ENCODE measurements at regions not wholly inside any gene's neighbourhood (a gene's known extent, or its start where the extent isn't known, plus 50 kb on each side); places are given as distances from the start of the nearest gene placed in this dataset.

DNA sequence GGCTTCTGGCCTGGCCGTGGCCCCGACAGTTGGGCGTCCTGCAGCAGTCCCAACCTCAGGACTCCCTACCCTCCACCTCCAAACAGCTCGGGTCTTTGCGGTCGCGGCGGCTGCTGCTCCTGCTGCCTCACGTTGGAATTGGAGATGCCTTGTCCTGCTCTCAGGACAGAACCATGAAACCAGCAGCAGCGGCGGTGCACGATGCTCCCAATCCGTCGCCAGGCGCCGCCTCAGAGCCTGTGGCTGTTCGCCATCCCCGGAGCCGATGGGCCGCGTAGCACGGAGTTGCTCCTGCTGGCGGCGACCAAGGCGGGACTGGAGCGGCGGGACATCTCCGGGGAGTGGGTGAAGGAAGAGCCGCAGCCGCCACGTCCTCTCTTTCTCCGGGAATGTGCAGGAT is 1965.9 kb downstream of the TP53TG3F start:
- no peaks in the 10 kb centered on the region for H4K20me1 ChIP-seq (ENCODE audit: control insufficient read depth, insufficient read depth, low read depth, low read length)
- no peaks in the 10 kb centered on the region for H3K27me3 ChIP-seq (ENCODE audit: control insufficient read depth, low read length)
- no peaks in the 10 kb centered on the region for H3F3A ChIP-seq (ENCODE audit: control insufficient read depth, insufficient read depth)
- H3K9me2 ChIP-seq (replicated peaks; ENCODE audit: control insufficient read depth, low read length): no peaks in the 10 kb centered on the region
- H3K4me1 ChIP-seq (ENCODE audit: control insufficient read depth, low read length): no peaks in the 10 kb centered on the region
- no peak overlapping the region for H3K27ac ChIP-seq (ENCODE audit: low read depth, low read length)
- TF ChIP-seq, protein P1, sequence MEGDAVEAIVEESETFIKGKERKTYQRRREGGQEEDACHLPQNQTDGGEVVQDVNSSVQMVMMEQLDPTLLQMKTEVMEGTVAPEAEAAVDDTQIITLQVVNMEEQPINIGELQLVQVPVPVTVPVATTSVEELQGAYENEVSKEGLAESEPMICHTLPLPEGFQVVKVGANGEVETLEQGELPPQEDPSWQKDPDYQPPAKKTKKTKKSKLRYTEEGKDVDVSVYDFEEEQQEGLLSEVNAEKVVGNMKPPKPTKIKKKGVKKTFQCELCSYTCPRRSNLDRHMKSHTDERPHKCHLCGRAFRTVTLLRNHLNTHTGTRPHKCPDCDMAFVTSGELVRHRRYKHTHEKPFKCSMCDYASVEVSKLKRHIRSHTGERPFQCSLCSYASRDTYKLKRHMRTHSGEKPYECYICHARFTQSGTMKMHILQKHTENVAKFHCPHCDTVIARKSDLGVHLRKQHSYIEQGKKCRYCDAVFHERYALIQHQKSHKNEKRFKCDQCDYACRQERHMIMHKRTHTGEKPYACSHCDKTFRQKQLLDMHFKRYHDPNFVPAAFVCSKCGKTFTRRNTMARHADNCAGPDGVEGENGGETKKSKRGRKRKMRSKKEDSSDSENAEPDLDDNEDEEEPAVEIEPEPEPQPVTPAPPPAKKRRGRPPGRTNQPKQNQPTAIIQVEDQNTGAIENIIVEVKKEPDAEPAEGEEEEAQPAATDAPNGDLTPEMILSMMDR (IDR thresholded peaks at IDR 0.05; ENCODE audit: low read depth, low read length, poor library complexity, severe bottlenecking): no peak
- TF ChIP-seq EZH2phosphoT487 (IDR thresholded peaks at IDR 0.05; ENCODE audit: borderline replicate concordance, low read length): no peak
- H3K9me3 ChIP-seq (ENCODE audit: control insufficient read depth, insufficient read depth, low read length): no peaks in the 10 kb centered on the region; the same call in 1 of the 2 replicates
- H3K4me2 ChIP-seq (ENCODE audit: low read length): no peak overlapping the region
- H3K79me2 ChIP-seq (ENCODE audit: control insufficient read depth, low read length): no peaks in the 10 kb centered on the region
- no peak overlapping the region for H3K4me3 ChIP-seq (ENCODE audit: low read length)
- H3K36me3 ChIP-seq (ENCODE audit: control insufficient read depth, low read length): no peaks in the 10 kb centered on the region

DNA sequence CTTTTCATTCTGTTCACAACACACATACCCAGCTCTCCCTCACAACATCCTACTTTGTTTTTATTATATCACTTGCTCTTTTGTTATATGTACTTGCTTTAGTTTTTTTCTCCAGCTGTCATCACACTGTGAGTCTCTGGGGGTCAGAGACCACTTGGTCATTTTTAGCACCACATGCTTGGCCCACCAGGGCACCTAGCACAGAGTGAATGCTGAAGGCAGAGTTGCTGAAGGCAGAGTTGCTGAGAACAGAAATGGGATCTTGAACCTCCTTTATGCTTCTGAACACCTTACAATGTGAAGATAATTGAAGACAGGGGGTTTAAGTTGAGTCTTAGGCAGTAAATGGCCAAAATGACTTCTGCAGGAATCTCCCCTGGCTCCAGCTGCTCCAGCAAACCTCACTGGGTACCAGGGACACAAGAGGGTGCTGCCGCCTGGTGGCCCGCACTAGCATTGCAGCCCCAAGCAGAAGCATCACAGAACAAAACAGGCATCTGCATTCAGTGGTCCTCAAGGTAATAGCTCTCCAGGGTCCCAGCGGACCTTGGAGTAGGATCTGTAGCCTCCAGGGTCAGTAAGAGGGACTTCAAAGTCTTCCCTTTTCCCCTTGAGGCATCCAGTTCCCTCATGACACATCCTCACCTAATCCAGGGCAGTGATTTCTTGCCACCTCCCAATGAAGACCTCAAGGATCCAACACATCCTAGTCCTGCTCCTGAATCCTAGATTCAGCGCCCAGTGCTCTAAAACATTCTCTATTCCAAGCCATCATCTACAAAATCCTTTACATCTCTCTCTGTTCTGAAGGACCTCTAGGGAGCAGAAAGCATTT is 1972.6 kb downstream of the TP53TG3F start:
- Histone ChIP-seq H3K27me3 (ENCODE audit: control insufficient read depth, low read length) (no peaks in the 10 kb centered on the region), H3K4me1 (ENCODE audit: control insufficient read depth, low read length) (no peaks in the 10 kb centered on the region), H3K4me3 (ENCODE audit: low read length) (no peak overlapping the region), H3F3A (ENCODE audit: control insufficient read depth, insufficient read depth) (no peaks in the 10 kb centered on the region), H3K36me3 (ENCODE audit: control insufficient read depth, low read length) (no peaks in the 10 kb centered on the region), H3K79me2 (ENCODE audit: control insufficient read depth, low read length) (no peaks in the 10 kb centered on the region), H3K9me3 (ENCODE audit: control insufficient read depth, insufficient read depth, low read length) (no peaks in the 10 kb centered on the region), H3K9me2 (replicated peaks; ENCODE audit: control insufficient read depth, low read length) (no peaks in the 10 kb centered on the region), H3K27ac (ENCODE audit: low read depth, low read length) (no peak overlapping the region), H4K20me1 (ENCODE audit: control insufficient read depth, insufficient read depth, low read depth, low read length) (no peaks in the 10 kb centered on the region), H3K4me2 (ENCODE audit: low read length) (no peak overlapping the region)
- no peak for TF ChIP-seq EZH2phosphoT487 (IDR thresholded peaks at IDR 0.05; ENCODE audit: borderline replicate concordance, low read length)
- TF ChIP-seq, protein P1 (IDR thresholded peaks at IDR 0.05; ENCODE audit: low read depth, low read length, poor library complexity, severe bottlenecking): peak; percentile 84

DNA sequence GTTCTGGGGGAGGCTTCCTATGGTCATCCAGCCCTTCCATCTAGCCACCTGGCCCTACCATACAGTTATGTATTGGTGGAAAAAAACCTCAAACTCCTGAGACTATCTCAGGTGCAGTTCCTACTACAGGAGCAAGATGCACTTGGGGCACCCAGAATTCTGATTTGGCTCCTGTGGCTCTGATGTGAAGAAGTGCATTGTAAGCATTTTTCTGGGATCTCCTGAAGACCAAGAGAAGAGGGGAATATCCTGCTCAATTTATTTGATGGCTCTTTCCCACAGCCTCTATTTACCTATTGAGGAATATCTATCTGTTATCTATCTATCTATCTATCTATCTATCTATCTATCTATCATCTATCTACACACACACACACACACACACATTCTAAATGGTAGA is 1981.5 kb downstream of the TP53TG3F start:
- H4K20me1 ChIP-seq (ENCODE audit: control insufficient read depth, insufficient read depth, low read depth, low read length): no peaks in the 10 kb centered on the region
- no peak overlapping the region for H3K4me2 ChIP-seq (ENCODE audit: low read length)
- no peak overlapping the region for H3K4me3 ChIP-seq (ENCODE audit: low read length)
- TF ChIP-seq, protein P1 (IDR thresholded peaks at IDR 0.05; ENCODE audit: low read depth, low read length, poor library complexity, severe bottlenecking): no peak
- TF ChIP-seq EZH2phosphoT487 (IDR thresholded peaks at IDR 0.05; ENCODE audit: borderline replicate concordance, low read length): no peak
- H3K4me1 ChIP-seq (ENCODE audit: control insufficient read depth, low read length): no peaks in the 10 kb centered on the region
- H3F3A ChIP-seq (ENCODE audit: control insufficient read depth, insufficient read depth): no peaks in the 10 kb centered on the region
- no peaks in the 10 kb centered on the region for H3K79me2 ChIP-seq (ENCODE audit: control insufficient read depth, low read length)
- no peaks in the 10 kb centered on the region for H3K27me3 ChIP-seq (ENCODE audit: control insufficient read depth, low read length)
- H3K9me3 ChIP-seq (ENCODE audit: control insufficient read depth, insufficient read depth, low read length): peaks cover 3% of the 10 kb centered on the region; the same call in 1 of the 2 replicates
- H3K9me2 ChIP-seq (replicated peaks; ENCODE audit: control insufficient read depth, low read length): no peaks in the 10 kb centered on the region
- H3K27ac ChIP-seq (ENCODE audit: low read depth, low read length): no peak overlapping the region
- H3K36me3 ChIP-seq (ENCODE audit: control insufficient read depth, low read length): no peaks in the 10 kb centered on the region

Data from DOHH2 (cell line).